ENCODE measurements at regions not wholly inside any gene's neighbourhood (a gene's known extent, or its start where the extent isn't known, plus 50 kb on each side); places are given as distances from the start of the nearest gene placed in this dataset.

- no peak for TF ChIP-seq CTCF (IDR thresholded peaks at IDR 0.05; ENCODE audit: insufficient read depth, low read depth, low read length)
- no peak for TF ChIP-seq EZH2 (IDR thresholded peaks at IDR 0.05; ENCODE audit: insufficient read depth, low read length)
Observed at GRCh38 chr4:66275411-66276038, 605.2 kb upstream of the EPHA5 start.

Measured in astrocyte (in vitro differentiated cells and primary cell).